ENCODE measurements at regions not wholly inside any gene's neighbourhood (a gene's known extent, or its start where the extent isn't known, plus 50 kb on each side); places are given as distances from the start of the nearest gene placed in this dataset.
"Not testable (repeated sequence)": the region's sequence is repeated elsewhere in the genome, so short reads cannot be mapped to it uniquely, and the experiment has no call there.

DNA sequence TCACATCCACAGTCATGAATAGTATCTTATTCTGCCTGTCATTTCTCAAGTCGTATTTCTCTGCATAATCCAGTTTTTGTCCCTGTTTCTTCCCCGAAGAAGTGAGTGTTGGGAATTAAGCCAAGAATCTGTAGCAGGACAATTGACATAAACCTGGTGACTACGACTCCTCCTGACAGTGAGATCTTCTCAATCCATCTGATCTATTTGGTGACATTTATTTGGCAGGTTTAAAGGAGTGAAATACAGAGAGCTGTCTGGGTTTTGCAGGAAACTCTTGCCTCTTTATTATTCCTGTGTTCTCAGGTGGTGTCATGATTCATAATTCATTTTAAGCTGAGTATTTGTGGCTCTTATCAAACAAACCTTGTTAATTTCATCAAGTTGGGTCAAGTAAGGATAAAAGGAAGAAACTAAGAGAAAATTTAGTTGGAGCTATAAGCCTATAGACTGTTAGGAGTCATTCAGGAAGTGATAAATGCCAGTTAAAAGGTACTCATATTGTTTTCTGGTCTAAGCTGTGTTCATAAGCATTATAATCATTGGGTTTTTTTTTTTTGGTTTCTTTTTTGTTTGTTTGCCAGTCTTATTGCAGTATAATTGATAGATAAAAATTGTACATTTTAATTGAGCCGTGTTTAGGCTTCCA lies 95.9 kb upstream of the PCSK1 start:
- DNase-seq (ENCODE audit: insufficient read length, low spot score) (no peak), FAIRE-seq (no peak)

DNA sequence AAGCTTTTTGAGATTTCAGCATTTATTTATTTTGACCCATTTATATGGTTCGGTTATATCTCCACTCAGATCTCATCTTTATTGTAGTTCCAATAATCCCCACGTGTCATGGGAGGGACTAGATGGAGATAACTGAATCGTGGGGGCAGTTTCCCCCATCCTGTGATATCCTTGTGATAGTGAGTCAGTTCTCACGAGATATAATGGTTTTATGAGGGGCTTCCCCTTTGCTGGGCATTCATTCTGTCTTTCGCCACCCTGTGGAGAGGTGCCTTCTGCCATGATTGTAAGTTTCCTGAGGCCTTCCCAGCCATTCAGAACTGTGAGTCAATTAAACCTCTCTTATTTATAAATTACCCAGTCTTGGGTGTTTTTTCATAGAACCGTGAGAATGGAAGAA lies 96.5 kb upstream of the PCSK1 start:
- no peak for FAIRE-seq
- DNase-seq (ENCODE audit: insufficient read length, low spot score) = no peak

DNA sequence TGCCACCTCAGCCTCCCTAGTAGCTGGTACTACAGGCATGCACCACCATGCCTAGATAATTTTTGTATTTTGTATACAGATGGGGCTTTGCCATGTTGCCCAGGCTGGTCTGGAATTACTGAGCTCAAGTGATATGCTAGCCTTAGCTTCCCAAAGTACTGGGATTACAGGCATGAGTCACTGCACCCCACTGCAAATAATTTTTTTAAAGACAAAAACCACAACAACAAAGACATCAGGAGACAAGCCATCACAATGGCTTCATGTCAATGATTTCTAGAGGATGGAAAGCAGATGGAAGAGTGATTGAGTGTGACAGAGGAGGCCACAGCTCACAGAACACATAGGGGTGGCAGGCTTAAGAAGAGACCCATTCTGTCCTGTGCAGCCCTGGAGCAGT lies 97.9 kb upstream of the PCSK1 start:
- FAIRE-seq (no peak), DNase-seq (ENCODE audit: insufficient read length, low spot score) (no peak)

DNA sequence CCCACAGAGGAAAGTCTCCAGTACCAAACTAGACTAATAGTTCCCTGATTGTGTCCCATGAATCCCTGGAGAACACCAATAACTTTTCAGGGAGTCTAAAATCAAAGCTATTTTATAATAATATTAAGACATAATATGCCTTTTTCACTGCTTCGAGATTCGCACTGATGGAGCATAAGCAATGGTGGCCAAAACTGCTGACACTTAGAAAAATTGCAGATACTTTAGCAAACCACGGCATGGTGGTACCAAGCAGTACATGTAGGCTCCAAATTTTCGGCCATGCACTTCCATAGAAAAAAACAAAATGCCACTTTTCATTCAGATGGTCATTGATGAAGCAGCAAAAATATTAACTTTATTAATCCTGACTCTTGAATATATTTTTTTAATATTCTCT lies 100.3 kb upstream of the PCSK1 start:
- FAIRE-seq (no peak), DNase-seq (ENCODE audit: insufficient read length, low spot score) (no peak)

DNA sequence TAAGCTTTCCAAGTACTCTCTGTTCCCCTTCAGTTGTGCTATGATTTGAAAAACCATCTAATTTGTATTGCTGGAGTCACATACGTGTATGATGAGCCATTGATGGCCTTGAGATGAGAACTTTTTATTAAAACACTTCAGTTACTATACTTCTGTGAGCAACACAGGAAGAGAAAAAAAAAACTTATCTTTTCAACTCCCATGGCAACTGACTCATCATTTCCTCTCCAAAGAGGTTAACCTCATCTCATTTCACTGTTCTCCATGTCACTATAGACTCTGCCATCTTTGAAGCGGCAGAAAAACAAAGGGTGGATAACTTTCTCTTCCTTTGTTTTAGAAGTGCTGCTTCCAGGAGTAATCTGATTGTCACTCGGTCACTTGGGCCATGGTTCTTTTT lies 104.3 kb upstream of the PCSK1 start:
- no peak for DNase-seq (ENCODE audit: insufficient read length, low spot score)
- no peak for FAIRE-seq

DNA sequence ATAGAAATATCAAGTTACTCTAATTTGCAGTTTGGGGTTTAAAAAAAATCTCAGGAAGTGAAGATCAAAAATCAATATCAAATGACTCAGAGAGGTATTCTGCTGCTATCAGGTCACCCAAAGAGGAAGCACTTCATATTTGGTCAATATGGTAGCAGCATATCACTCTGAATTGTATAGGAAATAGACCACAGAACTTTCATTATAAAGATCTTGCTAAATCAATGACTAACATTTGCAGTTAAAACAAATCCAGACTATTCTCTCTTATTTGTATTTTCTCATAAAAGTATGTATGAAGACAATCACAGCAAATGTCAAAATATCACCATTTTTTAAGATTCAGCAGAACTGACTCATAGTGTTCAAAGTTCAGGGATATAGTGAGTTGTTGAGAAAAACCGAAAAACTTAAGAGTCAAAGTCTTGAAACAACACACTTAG lies 105.8 kb upstream of the PCSK1 start:
- FAIRE-seq = no peak
- DNase-seq (ENCODE audit: insufficient read length, low spot score) = no peak

DNA sequence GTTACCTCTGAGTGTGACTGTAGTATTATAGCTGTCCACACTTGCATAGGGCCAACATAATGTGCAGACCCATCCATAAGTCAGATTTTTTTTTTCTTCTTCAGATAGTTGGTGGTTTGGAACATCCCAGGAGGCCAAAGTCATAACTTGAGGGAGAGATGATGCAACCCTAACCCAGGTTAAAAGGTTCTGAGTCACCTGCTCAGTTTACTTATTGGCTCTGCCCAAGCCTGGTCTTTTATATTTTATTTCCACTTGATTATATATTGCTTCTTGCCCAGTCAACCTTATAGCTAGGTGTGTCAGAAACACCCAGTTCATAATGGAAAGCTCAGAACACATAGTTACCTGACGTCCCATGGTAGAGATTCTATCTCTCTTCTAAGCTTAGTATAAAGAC lies 113.1 kb upstream of the PCSK1 start:
- FAIRE-seq (no peak), DNase-seq (ENCODE audit: insufficient read length, low spot score) (no peak)

DNA sequence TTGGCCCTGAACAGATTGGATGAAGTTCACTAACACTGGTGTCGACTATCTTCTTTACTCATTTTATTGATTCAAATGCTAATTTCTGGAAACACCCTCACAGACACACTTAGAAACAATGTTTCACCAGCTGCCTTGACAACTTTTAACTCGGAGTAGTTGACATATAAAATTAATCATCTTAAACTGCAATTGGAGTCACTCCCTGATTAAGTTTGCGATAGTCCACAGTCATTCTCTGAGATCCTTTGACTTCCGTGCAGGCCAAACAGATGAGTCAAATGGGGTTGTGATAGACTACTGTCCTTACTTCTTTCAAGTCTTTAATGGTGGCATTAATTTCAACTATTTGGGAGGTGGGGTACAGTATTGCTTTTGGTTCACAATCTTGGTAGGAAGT lies 114.4 kb upstream of the PCSK1 start:
- DNase-seq (ENCODE audit: insufficient read length, low spot score) = no peak
- no peak for FAIRE-seq

DNA sequence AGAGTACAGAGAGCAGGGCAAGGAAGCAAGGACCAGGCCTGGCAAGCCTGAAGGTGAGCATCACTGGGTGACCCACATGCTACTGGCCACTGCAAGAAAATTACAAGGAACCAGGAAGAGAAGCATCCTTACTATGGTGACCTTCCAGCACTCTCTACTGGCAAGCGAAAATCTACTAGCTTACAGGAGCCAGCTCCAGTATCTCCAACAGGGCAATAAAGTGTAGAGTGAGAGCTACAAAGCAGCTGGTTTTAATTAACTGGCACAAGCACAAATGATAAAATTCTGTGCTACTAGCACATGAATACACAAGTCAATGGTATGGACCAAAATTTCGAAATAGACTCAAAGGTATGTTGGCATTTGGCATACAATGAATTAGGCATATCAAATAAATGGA lies 113.3 kb upstream of the CAST start:
- DNase-seq (ENCODE audit: insufficient read length, low spot score) (no peak), FAIRE-seq (no peak)

DNA sequence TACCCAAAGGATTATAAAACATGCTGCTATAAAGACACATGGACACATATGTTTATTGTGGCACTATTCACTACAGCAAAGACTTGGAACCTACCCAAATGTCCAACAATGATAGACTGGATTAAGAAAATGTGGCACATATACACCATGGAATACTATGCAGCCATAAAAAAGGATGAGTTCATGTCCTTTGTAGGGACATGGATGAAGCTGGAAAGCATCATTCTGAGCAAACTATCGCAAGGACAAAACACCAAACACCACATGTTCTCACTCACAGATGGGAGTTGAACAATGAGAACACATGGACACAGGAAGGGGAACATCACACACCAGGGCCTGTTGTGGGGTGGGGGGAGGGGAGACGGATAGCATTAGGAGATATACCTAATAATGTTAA lies 101.3 kb upstream of the CAST start:
- not testable (repeated sequence) for FAIRE-seq

DNA sequence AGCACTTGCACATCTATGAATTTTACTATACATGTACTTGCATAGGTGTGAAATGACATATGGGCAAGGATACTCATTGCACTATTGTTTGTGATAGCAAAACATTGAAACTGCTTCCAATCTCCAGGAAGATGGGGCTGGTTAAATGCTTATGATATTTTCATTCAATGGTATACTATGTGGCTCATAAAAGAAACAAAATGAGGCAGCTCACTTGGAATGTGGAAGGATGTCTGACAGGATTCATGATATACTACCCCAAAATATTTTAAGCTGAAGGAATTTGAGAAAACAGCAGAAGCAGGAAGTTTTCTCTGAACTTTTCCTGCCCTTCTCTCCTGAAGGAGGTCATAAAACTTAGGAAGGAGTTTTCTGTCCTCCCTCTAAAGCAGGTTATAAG lies 99.6 kb upstream of the CAST start:
- DNase-seq (ENCODE audit: insufficient read length, low spot score) (no peak), FAIRE-seq (no peak)

More for the DNA sequence above, 101.3 kb upstream of the CAST start:
- DNase-seq (ENCODE audit: insufficient read length, low spot score) = not testable (repeated sequence)

DNA sequence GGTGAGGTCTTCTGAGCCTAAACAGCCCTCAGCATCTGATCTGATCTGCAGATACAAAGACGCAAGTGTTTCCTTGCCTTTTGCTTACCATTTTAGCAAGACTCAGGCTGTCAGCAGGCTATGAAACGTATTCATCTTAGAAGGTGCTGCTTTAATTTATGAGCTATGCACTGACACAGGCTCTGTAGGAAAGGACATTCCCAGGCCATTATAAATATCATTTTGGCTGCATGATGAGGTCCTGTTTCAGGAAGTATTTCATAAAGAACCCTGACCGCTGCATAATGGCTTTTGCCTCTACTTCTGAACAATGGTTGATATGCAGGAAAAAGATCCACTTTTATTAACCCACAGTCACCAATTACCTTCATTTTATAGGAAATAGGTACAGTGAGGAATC lies 98.4 kb upstream of the CAST start:
- DNase-seq (ENCODE audit: insufficient read length, low spot score) (no peak), FAIRE-seq (no peak)

DNA sequence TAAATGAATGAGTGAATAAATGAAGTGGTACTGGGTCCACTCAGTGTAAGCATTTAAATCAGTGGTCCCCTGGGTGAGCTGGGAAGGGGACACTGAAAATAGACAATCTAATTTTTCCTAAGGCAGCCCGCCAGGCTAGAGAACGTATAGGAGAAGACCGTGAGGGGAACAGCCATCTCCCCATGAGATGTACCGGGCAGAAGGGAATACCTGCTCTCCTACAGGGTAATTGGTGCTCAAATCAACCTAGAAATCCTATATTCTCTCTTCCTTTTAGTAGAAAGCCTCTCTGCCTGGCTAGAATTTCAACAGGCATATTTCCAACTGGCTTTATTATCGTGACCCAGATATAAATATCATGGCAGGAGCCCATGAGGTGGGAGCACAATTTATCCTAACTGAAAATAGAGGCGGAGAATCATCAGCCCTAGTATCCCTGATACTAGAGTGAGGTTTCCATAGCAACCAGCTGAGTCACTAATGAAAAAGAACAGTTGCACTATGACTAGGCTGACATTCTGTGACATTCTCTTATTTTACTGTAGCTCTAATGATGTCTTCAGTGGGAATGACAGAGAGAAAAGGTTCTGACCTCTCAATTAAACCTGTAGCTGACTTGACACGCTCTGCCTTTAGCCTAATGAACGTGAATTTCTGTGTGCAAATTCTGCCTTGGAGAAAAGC lies 96.5 kb upstream of the CAST start:
- no peak for FAIRE-seq
- no peak for DNase-seq (ENCODE audit: insufficient read length, low spot score)

DNA sequence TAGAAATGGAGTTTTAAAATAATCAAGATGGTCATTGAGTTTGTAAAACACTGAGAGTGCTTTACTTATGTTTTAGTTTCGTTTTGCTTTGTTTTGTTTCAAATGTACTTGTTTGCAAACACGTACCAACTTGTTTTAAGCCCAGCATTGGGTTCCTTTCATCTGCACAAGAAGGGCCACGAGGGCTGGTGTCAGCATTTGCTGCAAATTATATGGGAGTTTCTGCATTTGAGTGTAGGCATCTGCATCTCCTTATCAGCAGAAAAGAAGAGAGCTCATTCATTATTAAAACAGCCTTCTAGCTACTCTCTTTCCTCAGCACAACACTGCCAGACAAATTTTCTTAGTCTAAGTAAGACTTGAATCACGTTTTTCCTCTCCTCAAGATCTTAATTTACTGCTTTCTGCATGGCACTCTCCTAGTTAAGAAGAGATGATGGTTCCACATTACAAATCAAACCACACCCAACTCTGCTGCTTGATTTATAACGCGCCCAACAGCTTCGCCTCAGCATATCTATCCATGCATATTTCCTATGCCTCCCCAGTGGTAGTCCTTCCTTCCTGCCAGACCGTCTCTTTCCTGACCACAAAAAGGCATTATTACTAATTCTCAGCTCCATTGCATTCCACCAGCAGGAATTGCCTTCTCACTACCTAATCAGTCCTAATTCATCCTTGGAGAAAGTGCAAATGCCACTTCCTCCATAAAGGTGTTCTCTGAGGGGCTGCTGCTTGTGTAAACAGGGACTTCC lies 95.2 kb upstream of the CAST start:
- FAIRE-seq = peak; percentile 82
- DNase-seq (ENCODE audit: insufficient read length, low spot score) = no peak

DNA sequence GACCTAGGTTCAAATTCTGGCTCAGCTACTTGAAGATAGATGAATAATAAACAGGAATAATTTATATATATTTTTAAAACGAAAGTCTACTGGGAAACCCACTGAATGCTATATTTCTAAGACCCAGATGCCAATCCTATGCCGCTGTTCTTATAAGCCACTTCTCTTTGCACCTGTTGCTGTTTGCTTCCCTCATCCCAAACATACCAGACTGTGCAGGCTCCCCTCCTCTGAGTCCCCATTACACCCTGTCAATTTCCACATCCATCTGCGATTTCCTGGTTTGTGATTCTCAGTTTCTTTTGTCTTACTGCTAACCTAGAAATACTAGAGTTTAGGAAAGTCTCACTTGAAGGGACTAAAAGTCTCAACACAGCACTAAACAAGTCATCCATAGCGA lies 92.8 kb upstream of the CAST start:
- FAIRE-seq = no peak

DNA sequence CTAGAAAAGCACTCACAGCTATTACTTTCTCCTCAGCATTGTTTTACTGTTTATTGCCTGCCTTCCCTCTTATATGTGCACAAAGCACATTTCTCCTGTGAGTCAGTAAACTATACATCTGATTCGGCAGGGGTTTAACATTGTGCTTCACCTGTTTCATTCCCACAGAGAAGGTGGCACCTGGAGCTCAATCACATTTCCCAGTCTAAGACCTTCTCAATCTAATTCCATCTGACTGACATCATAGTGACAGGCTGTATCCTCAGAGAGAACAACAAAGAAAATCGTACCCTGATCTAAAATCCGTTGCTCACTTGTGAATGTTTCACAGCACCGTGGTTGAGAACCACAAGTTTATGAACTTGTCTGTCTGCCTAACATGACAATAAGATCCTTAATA lies 92.4 kb upstream of the CAST start:
- DNase-seq (ENCODE audit: insufficient read length, low spot score) = no peak
- no peak for FAIRE-seq

More for the DNA sequence above, 92.8 kb upstream of the CAST start:
- no peak for DNase-seq (ENCODE audit: insufficient read length, low spot score)

DNA sequence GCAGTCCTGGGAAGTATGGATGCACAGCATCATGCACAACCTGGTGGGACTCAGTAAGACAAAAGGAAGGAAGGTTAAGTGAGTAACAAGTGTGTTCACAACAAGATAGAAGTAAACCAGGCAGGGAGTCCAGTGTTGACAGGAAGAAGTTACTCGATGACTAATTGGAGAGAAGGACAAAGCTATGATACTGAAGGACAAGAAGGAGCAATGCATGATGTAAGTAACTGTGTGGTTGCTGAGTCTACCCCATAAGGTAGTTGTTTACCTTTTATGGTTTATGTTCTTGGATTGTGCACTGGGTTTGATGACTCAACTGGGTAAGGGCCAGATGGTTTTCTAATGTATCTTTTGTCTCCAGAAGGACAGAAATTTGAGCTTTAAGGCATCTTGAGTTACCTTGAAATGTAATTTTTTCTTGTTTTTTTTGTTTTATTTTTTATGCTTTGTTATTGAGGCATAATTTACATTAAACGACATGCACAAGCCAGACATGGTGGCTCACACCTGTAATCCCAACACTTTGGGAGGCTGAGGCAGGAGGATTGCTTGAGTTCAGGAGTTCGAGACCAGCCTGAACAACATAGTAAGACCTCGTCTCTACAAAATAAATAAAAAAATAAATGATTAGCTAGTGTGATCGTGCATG lies 89.2 kb upstream of the CAST start:
- no peak for DNase-seq (ENCODE audit: insufficient read length, low spot score)

DNA sequence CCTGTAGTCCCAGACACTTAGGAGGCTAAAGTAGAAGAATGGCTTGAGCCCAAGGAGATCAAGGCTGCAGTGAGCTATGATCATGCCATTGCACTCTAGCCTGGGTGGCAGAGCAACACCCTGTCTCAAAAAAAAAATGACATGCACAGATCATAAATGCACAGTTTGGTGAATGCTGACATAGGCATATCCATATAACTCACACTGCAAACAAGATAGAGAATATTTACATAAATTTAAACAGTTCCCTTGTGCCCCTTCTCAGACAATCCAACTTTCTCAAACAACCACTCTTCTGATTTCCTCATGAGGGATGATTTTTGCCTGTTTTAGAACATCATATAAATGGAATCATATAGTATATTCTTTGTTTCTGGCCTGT lies 88.7 kb upstream of the CAST start:
- DNase-seq (ENCODE audit: insufficient read length, low spot score) (no peak), FAIRE-seq (no peak)

More for the DNA sequence above, 89.2 kb upstream of the CAST start:
- no peak for FAIRE-seq

DNA sequence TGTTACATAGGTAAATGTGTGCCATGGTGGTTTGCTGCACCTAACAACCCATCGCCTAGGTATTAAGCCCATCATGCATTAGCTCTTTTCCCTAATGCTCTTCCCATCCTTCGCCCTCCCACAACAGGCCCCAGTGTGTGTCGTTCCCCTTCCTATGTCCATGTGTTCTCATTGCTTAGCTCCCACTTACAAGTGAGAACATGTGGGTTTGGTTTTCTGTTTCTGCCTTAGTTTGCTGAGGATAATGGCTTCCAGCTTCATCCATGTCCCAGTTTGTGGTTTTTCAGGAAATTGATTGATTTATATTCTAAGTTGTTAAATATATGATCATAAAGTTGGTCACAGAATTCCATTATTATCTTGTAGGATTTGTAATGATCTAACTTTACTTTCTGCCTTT lies 85.3 kb upstream of the CAST start:
- FAIRE-seq (no peak), DNase-seq (ENCODE audit: insufficient read length, low spot score) (no peak)

DNA sequence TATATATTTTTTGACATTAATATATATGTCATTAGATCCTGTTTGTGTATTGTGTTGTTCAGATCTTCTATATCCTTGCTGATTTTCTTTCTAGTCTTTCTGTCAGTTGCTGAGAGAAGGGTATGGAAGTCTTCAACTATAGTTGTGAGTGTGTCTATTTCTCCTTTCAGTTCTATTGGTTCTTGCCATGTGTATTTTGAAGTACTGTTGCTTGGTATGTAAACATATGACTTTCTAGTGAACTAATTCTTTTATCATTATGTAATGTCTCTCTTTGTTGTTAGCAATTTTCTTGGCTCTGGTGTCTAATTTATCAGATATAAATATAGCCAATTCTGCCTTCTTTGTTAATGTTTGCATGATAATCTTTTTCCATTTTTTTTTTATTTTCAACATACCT lies 84.3 kb upstream of the CAST start:
- DNase-seq (ENCODE audit: insufficient read length, low spot score) = no peak
- no peak for FAIRE-seq

DNA sequence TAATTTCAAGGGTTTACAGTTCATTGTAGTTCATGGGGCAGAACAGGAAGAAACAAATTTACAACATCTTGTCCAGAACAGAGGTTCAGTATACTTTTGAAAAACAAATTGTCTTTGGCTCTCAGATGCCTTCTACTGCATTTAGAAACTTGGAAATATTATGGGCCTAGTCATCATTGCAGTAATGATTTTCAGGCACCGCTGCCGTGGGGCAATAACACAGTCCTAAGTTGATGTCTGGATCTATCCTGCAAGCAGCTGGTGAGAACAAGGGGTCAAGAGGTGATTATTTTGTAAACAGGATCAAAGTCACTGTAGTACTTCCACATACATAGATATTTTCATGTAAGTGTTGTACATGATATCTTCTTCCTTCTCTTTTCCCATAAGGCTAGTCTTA lies 82.5 kb upstream of the CAST start:
- no peak for DNase-seq (ENCODE audit: insufficient read length, low spot score)
- FAIRE-seq = no peak

DNA sequence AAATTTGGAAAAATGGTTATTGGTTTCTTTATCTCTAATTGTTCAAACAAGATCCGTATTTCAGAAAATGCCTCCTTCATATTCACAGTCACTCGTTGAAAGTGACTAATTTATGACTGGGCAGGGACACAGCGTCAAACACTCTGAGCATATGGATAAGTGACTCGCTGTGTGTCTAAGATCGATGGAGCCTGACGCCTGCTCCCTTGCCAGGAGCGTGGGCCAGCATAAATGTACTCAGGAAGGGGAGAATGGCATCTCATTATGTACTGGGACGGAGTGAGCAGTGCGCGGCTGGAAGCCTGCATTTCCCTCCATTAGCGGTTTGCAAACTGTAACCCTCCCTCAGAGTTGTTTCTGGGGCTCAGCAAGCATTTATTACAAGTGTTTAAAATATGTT lies 79.8 kb upstream of the CAST start:
- FAIRE-seq = no peak
- DNase-seq (ENCODE audit: insufficient read length, low spot score) = no peak
